ENCODE measurements at regions not wholly inside any gene's neighbourhood (a gene's known extent, or its start where the extent isn't known, plus 50 kb on each side); places are given as distances from the start of the nearest gene placed in this dataset.

GRCh38 chr3:59254976-59255375 is 205.2 kb upstream of the CFAP20DC start:
- DNase-seq (ENCODE audit: low spot score) = no peak
- no peaks in the 10 kb centered on the region for H3K36me3 ChIP-seq
- H3K27ac ChIP-seq = no peak overlapping the region
- H3K9me3 ChIP-seq = no peaks in the 10 kb centered on the region
- no peaks in the 10 kb centered on the region for H3K27me3 ChIP-seq (replicated peaks; ENCODE audit: insufficient read depth)
- no peak for ATAC-seq (ENCODE audit: insufficient number of reproducible peaks, low FRiP score, low read depth)
- TF ChIP-seq CTCF (IDR thresholded peaks at IDR 0.05) = no peak
- H3K4me1 ChIP-seq (ENCODE audit: control insufficient read depth in 1 of 2, low read depth in 2 of 2) = no peaks in the 10 kb centered on the region
- H3K4me3 ChIP-seq = no peak overlapping the region

GRCh38 chr3:59254433-59254832 is 204.6 kb upstream of the CFAP20DC start:
- no peaks in the 10 kb centered on the region for H3K9me3 ChIP-seq
- no peak for DNase-seq (ENCODE audit: low spot score)
- H3K27me3 ChIP-seq (replicated peaks; ENCODE audit: insufficient read depth) = no peaks in the 10 kb centered on the region
- no peak overlapping the region for H3K4me3 ChIP-seq
- no peak for TF ChIP-seq CTCF (IDR thresholded peaks at IDR 0.05)
- no peaks in the 10 kb centered on the region for H3K36me3 ChIP-seq
- H3K4me1 ChIP-seq (ENCODE audit: control insufficient read depth in 1 of 2, low read depth in 2 of 2) = no peaks in the 10 kb centered on the region
- H3K27ac ChIP-seq = no peak overlapping the region
- no peak for ATAC-seq (ENCODE audit: insufficient number of reproducible peaks, low FRiP score, low read depth)

- H3K9me3 ChIP-seq = no peaks in the 10 kb centered on the region
- ATAC-seq (ENCODE audit: insufficient number of reproducible peaks, low FRiP score, low read depth) = no peak
Measured at GRCh38 chr3:59253523-59253922, 203.7 kb upstream of the CFAP20DC start.

GRCh38 chr3:59251869-59252268 is 202.0 kb upstream of the CFAP20DC start:
- TF ChIP-seq CTCF (IDR thresholded peaks at IDR 0.05) = no peak
- DNase-seq (ENCODE audit: low spot score) (no peak), ATAC-seq (ENCODE audit: insufficient number of reproducible peaks, low FRiP score, low read depth) (no peak)
- no peak overlapping the region for H3K4me3 ChIP-seq
- no peaks in the 10 kb centered on the region for H3K9me3 ChIP-seq
- no peaks in the 10 kb centered on the region for H3K27me3 ChIP-seq (replicated peaks; ENCODE audit: insufficient read depth)
- no peaks in the 10 kb centered on the region for H3K36me3 ChIP-seq
- H3K4me1 ChIP-seq (ENCODE audit: control insufficient read depth in 1 of 2, low read depth in 2 of 2) = no peaks in the 10 kb centered on the region
- H3K27ac ChIP-seq = no peak overlapping the region

More at GRCh38 chr3:59253523-59253922, 203.7 kb upstream of the CFAP20DC start:
- no peaks in the 10 kb centered on the region for H3K4me1 ChIP-seq (ENCODE audit: control insufficient read depth in 1 of 2, low read depth in 2 of 2)
- no peak for DNase-seq (ENCODE audit: low spot score)
- no peaks in the 10 kb centered on the region for H3K27me3 ChIP-seq (replicated peaks; ENCODE audit: insufficient read depth)
- H3K4me3 ChIP-seq = no peak overlapping the region
- no peaks in the 10 kb centered on the region for H3K36me3 ChIP-seq
- no peak overlapping the region for H3K27ac ChIP-seq
- no peak for TF ChIP-seq CTCF (IDR thresholded peaks at IDR 0.05)

- no peak for TF ChIP-seq CTCF (IDR thresholded peaks at IDR 0.05)
- Histone ChIP-seq H3K9me3 (no peaks in the 10 kb centered on the region), H3K36me3 (no peaks in the 10 kb centered on the region), H3K4me3 (no peak overlapping the region), H3K4me1 (ENCODE audit: control insufficient read depth in 1 of 2, low read depth in 2 of 2) (no peaks in the 10 kb centered on the region), H3K27me3 (replicated peaks; ENCODE audit: insufficient read depth) (no peaks in the 10 kb centered on the region), H3K27ac (no peak overlapping the region)
- ATAC-seq (ENCODE audit: insufficient number of reproducible peaks, low FRiP score, low read depth) (no peak), DNase-seq (ENCODE audit: low spot score) (no peak)
Measured at GRCh38 chr3:59250600-59250999, 200.8 kb upstream of the CFAP20DC start.
